GM12891 (cell line): ENCODE measurements at regions not wholly inside any gene's neighbourhood (a gene's known extent, or its start where the extent isn't known, plus 50 kb on each side); places are given as distances from the start of the nearest gene placed in this dataset.

Source experiments
- PAX5 ChIP-seq: IDR thresholded peaks from 2 replicates; pipeline ENCODE4 v1.6.1; 2011; ENCODE audit warnings: low read length, moderate library complexity, mild to moderate bottlenecking; ENCODE audit not compliant: insufficient read depth, severe bottlenecking
- POLR2A ChIP-seq: IDR thresholded peaks from 2 replicates; pipeline ENCODE4 v1.6.1; 2011; ENCODE audit warnings: low read depth, low read length, control low read depth
- POLR2AphosphoS5 ChIP-seq: IDR thresholded peaks from 2 replicates; pipeline ENCODE4 v1.6.1; 2011; ENCODE audit warnings: low read depth, low read length, control low read depth
- POU2F2 ChIP-seq: IDR thresholded peaks from 2 replicates; pipeline ENCODE4 v1.6.1; 2011; ENCODE audit warnings: low read depth, mild to moderate bottlenecking, control low read depth, low read length, moderate library complexity
- SPI1 ChIP-seq: IDR thresholded peaks from 2 replicates; pipeline ENCODE4 v1.6.1; 2011; ENCODE audit warnings: low read depth, low read length, control low read depth
- TAF1 ChIP-seq: IDR thresholded peaks from 2 replicates; pipeline ENCODE4 v1.6.1; 2011; ENCODE audit warnings: low read depth, low read length, control low read depth

DNA sequence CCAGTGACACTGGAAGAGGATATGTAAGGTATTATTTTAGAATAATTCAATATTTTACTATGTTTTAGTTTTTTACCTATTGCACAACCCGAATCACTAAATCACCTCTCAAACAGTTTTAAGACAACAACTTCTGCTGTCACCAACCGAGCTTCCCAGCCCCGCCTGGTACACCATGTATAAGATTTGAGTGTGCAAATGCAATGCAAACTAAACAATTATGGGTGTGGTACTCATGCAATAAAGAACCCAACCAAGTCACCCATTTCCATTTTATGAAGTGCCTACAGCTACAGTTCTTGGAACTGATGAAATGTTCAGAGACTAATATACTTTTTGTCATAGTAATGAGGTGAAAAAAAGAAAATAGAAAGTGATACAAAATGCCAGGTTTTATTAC lies 256.2 kb downstream of the TAFA4 start:
- no peak for TF ChIP-seq POLR2A
- TF ChIP-seq TAF1: no peak
- TF ChIP-seq POLR2AphosphoS5: no peak
- no peak for TF ChIP-seq POU2F2
- no peak for TF ChIP-seq SPI1
- TF ChIP-seq PAX5: no peak
